ENCODE measurements at regions not wholly inside any gene's neighbourhood (a gene's known extent, or its start where the extent isn't known, plus 50 kb on each side); places are given as distances from the start of the nearest gene placed in this dataset.
"Not testable (repeated sequence)": the region's sequence is repeated elsewhere in the genome, so short reads cannot be mapped to it uniquely, and the experiment has no call there.

DNA sequence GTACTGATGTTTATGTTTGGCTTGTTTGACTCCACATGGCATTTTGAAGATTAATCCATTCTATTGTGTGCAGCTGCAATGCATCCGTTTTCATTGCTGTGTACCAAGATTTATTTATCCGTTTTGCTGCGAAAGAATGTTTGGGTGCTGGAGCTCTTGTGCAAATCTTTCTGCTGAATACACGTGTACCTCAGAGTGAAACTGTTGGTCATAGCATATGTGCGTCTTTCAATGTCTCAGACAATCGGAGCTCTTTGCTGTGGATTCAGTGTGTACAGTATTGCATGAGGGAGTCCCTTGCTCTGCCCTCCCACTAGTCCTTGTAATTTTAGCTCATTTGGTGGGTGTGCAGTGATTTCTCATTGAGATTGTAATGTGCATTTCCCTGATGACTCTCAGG, 545.4 kb downstream of the TBC1D22A start:
- H3K27ac ChIP-seq (ENCODE audit: low read depth in 2 of 2, low read length in 2 of 2) = no peak overlapping the region
- no peaks in the 10 kb centered on the region for H3K27me3 ChIP-seq (ENCODE audit: control insufficient read depth in 2 of 2, insufficient read depth in 2 of 2, low read length in 2 of 2)
- no peaks in the 10 kb centered on the region for H3K36me3 ChIP-seq (ENCODE audit: control insufficient read depth in 2 of 2, insufficient read depth in 2 of 2, low read length in 2 of 2)
- H3K4me3 ChIP-seq (ENCODE audit: low read length in 2 of 2) = no peak overlapping the region
- no peak overlapping the region for H3K9ac ChIP-seq (ENCODE audit: low read depth in 1 of 2, low read length in 2 of 2)
- H3K4me1 ChIP-seq (ENCODE audit: control insufficient read depth in 2 of 2, insufficient read depth in 2 of 2, low read length in 2 of 2) = no peaks in the 10 kb centered on the region
- no peaks in the 10 kb centered on the region for H3K9me3 ChIP-seq (ENCODE audit: control insufficient read depth in 2 of 2, low read length in 2 of 2)

DNA sequence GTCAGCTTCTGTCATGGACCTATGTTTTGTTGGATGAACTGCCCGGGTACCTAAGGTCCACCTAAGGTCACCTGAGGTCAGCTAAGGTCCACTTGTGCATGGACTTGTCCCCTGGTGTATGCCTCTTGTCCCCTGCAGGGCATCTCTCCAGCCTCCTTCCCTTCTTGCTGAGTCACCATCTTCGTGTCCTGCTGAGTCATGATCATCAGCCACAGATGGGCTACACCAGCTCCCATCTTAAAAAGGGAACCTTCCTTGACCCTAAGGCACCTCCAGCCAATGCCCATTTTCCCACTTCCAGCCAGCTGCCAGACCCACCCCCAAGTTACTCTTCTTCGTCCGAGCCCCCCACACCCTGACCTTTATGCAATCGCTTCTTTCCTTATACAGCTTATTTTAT, 544.9 kb downstream of the TBC1D22A start:
- Histone ChIP-seq H3K27me3 (ENCODE audit: control insufficient read depth in 2 of 2, insufficient read depth in 2 of 2, low read length in 2 of 2) (no peaks in the 10 kb centered on the region), H3K4me3 (ENCODE audit: low read length in 2 of 2) (no peak overlapping the region), H3K4me1 (ENCODE audit: control insufficient read depth in 2 of 2, insufficient read depth in 2 of 2, low read length in 2 of 2) (no peaks in the 10 kb centered on the region), H3K27ac (ENCODE audit: low read depth in 2 of 2, low read length in 2 of 2) (no peak overlapping the region), H3K9ac (ENCODE audit: low read depth in 1 of 2, low read length in 2 of 2) (no peak overlapping the region), H3K9me3 (ENCODE audit: control insufficient read depth in 2 of 2, low read length in 2 of 2) (no peaks in the 10 kb centered on the region), H3K36me3 (ENCODE audit: control insufficient read depth in 2 of 2, insufficient read depth in 2 of 2, low read length in 2 of 2) (no peaks in the 10 kb centered on the region)

DNA sequence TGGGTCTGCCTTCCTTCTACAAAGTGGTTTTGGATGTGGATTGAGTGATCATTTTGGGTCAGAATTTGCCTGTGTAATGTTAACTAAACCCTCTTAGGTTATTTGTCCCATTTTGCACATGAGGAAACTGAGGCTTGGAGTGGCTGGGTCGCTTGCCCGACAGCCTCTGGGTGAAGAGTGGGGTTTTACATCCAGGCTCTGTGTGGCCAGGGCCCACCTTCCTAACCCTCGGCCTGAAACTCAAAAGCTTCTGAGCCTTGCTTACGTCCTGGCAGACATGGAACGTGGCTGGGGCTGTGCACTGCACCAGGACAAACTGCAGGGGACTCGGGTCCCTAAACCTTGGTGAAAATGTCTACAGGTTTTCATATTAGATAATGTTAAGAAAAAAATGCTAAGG, 542.4 kb downstream of the TBC1D22A start:
- Histone ChIP-seq H3K27me3 (ENCODE audit: control insufficient read depth in 2 of 2, insufficient read depth in 2 of 2, low read length in 2 of 2) (no peaks in the 10 kb centered on the region), H3K36me3 (ENCODE audit: control insufficient read depth in 2 of 2, insufficient read depth in 2 of 2, low read length in 2 of 2) (no peaks in the 10 kb centered on the region), H3K9ac (ENCODE audit: low read depth in 1 of 2, low read length in 2 of 2) (no peak overlapping the region), H3K9me3 (ENCODE audit: control insufficient read depth in 2 of 2, low read length in 2 of 2) (no peaks in the 10 kb centered on the region), H3K4me1 (ENCODE audit: control insufficient read depth in 2 of 2, insufficient read depth in 2 of 2, low read length in 2 of 2) (no peaks in the 10 kb centered on the region), H3K4me3 (ENCODE audit: low read length in 2 of 2) (no peak overlapping the region), H3K27ac (ENCODE audit: low read depth in 2 of 2, low read length in 2 of 2) (no peak overlapping the region)

DNA sequence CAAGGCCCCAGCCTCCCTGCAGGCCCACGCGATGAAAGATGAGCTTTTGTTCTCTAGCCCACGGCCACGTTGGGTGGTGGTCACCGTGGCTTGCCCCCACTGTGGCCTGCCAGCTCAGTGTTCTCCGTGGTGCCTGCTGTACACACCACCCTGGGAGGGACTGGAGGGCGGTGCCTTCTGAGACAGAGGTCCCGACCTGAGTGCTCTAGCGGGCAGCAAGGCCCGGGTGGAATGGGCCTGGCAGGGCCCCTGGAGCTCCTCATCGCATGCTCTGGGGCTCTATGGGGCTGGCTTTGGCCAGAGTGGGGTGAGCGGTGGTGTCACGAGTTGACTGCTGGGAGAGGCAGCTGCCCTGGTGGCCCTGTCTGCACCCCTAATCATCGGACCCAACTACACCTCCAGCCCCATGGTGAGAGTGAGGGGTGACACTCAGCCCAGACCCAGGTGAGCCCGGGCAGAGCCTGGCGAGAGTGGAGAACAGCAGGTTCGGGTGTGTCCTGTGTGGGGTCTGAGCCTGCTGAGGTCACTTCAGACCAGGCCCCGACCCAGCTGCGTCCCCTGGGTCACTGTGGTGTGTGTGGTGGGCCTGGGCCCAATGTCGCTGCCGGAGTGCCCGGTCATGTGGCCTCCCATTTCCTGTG, 541.9 kb downstream of the TBC1D22A start:
- Histone ChIP-seq H3K27ac (ENCODE audit: low read depth in 2 of 2, low read length in 2 of 2) (no peak overlapping the region), H3K4me1 (ENCODE audit: control insufficient read depth in 2 of 2, insufficient read depth in 2 of 2, low read length in 2 of 2) (no peaks in the 10 kb centered on the region), H3K4me3 (ENCODE audit: low read length in 2 of 2) (no peak overlapping the region), H3K9me3 (ENCODE audit: control insufficient read depth in 2 of 2, low read length in 2 of 2) (no peaks in the 10 kb centered on the region), H3K27me3 (ENCODE audit: control insufficient read depth in 2 of 2, insufficient read depth in 2 of 2, low read length in 2 of 2) (no peaks in the 10 kb centered on the region), H3K9ac (ENCODE audit: low read depth in 1 of 2, low read length in 2 of 2) (no peak overlapping the region), H3K36me3 (ENCODE audit: control insufficient read depth in 2 of 2, insufficient read depth in 2 of 2, low read length in 2 of 2) (no peaks in the 10 kb centered on the region)

DNA sequence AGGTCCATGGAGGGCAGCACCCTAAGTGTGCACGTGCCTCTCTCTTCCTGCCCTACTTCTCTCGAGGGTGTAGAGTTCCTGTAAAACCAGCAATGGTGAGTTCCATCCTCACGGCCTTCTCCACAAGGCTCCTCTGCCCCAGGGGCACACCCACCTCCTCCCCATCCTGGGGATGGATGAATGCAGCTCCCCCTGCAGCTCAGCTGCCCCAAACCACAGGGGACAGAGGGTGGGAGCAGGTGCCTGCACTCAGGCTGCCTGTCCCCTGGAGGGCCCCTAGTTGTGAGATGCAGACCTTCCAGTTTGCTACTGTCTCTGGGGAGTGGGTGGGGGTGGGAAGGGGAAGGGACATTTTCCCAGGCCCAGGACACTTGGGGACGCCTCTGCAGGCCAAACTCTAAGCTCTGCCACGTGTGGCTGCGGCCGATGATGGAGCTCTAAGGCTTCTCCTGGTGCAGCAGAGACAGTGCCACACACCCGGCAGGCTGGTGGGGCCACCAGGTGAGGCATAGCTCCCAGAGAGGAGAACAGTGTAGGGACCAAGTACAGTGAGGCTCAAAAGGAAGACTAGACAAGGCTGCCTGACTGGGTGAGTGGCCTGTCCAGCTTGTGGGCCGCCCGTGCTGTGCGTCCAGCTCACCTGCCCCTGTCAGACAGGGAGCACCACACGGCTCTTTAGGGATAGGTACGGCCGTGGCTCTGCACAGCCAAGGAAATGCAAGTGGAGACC, 540.9 kb downstream of the TBC1D22A start:
- H3K9ac ChIP-seq (ENCODE audit: low read depth in 1 of 2, low read length in 2 of 2) = no peak overlapping the region
- H3K27ac ChIP-seq (ENCODE audit: low read depth in 2 of 2, low read length in 2 of 2) = no peak overlapping the region
- no peak overlapping the region for H3K4me3 ChIP-seq (ENCODE audit: low read length in 2 of 2)
- H3K9me3 ChIP-seq (ENCODE audit: control insufficient read depth in 2 of 2, low read length in 2 of 2) = no peaks in the 10 kb centered on the region
- no peaks in the 10 kb centered on the region for H3K4me1 ChIP-seq (ENCODE audit: control insufficient read depth in 2 of 2, insufficient read depth in 2 of 2, low read length in 2 of 2)
- H3K36me3 ChIP-seq (ENCODE audit: control insufficient read depth in 2 of 2, insufficient read depth in 2 of 2, low read length in 2 of 2) = no peaks in the 10 kb centered on the region
- H3K27me3 ChIP-seq (ENCODE audit: control insufficient read depth in 2 of 2, insufficient read depth in 2 of 2, low read length in 2 of 2) = no peaks in the 10 kb centered on the region

DNA sequence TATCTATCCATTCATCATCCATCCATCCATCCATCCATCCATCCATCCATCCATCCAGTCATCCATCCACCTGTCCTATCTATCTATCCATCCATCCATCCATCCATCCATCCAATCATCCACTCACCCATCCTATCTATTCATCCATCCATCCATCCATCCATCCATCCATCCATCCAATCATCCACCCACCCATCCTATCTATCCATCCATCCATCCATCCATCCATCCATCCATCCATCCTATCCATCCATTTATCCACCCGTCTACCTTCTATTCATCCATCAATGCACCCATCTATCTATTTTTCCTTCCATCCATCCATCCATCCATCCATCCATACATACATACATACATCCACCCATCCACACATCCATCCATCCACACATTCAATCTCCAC, 540.1 kb downstream of the TBC1D22A start:
- H3K27ac ChIP-seq (ENCODE audit: low read depth in 2 of 2, low read length in 2 of 2); H3K9ac ChIP-seq (ENCODE audit: low read depth in 1 of 2, low read length in 2 of 2); H3K4me3 ChIP-seq (ENCODE audit: low read length in 2 of 2); H3K9me3 ChIP-seq (ENCODE audit: control insufficient read depth in 2 of 2, low read length in 2 of 2); H3K4me1 ChIP-seq (ENCODE audit: control insufficient read depth in 2 of 2, insufficient read depth in 2 of 2, low read length in 2 of 2); H3K27me3 ChIP-seq (ENCODE audit: control insufficient read depth in 2 of 2, insufficient read depth in 2 of 2, low read length in 2 of 2); H3K36me3 ChIP-seq (ENCODE audit: control insufficient read depth in 2 of 2, insufficient read depth in 2 of 2, low read length in 2 of 2): not testable (repeated sequence)

DNA sequence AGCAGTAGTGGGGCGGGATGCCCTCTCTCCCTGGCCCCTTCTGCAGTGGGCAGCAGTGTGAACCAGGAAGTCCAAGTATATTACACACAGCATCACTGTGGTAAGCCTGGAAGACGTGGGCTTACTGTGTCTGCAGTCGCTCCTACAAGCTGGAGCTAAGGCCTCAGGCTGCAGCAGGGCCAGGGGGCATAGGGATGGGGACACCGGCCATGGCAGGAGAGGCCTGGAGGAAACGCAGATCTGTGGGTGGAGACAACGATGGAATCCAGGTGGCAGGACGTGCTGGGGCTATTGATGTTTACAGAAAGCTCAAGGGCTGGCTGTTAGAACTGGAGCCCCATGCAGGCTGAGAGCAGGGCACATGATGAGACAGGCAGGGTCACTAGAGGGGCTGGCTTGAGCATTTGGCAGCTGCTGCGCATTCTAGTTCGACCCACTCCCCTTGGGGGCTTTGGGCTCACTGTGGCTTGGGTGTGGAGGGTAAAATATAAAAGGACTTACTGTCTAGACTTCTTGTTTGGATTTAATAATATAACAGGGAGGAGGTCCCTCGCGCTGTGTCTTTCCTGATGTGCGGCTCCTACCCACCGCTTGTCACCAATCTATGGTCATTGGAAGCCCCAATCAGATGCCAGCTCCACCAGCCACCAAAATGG, 539.5 kb downstream of the TBC1D22A start:
- Histone ChIP-seq H3K27me3 (ENCODE audit: control insufficient read depth in 2 of 2, insufficient read depth in 2 of 2, low read length in 2 of 2) (no peaks in the 10 kb centered on the region), H3K36me3 (ENCODE audit: control insufficient read depth in 2 of 2, insufficient read depth in 2 of 2, low read length in 2 of 2) (no peaks in the 10 kb centered on the region), H3K9me3 (ENCODE audit: control insufficient read depth in 2 of 2, low read length in 2 of 2) (no peaks in the 10 kb centered on the region), H3K27ac (ENCODE audit: low read depth in 2 of 2, low read length in 2 of 2) (no peak overlapping the region), H3K4me3 (ENCODE audit: low read length in 2 of 2) (no peak overlapping the region), H3K9ac (ENCODE audit: low read depth in 1 of 2, low read length in 2 of 2) (no peak overlapping the region), H3K4me1 (ENCODE audit: control insufficient read depth in 2 of 2, insufficient read depth in 2 of 2, low read length in 2 of 2) (no peaks in the 10 kb centered on the region)

DNA sequence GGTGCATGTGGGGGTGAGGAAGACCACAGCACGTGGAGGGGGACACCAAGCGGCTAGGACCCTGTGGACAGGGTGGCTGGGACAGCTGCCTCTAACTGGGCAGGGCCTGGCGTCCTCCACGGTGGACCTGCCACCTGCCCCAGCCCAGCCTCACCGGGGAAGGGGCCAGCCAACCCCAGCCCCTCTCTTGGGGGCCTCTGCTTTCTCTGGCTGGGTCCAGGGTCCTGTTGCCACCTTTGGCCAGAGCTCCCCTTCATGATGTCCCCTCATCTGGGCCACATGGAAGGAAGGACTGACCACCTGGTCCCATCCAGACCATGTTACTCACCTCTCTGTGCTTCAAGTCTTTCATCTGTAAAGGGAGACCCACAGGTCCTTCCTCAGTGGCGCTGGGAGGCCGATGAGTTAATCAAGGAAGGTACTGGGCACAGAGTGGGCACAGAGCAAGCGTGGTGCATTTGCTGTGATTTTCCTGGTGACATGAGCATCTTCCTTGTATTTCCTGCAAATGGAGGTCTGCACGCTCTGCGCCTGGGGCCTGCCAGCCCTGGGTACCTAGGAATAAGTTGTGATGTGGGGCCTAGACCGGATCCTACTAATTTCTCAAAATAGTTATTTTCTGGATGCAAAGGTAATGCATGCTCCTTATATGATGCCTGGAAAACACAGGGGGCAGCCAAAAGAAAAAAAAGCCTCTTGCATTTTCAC, 538.4 kb downstream of the TBC1D22A start:
- Histone ChIP-seq H3K27me3 (ENCODE audit: control insufficient read depth in 2 of 2, insufficient read depth in 2 of 2, low read length in 2 of 2) (no peaks in the 10 kb centered on the region), H3K4me1 (ENCODE audit: control insufficient read depth in 2 of 2, insufficient read depth in 2 of 2, low read length in 2 of 2) (no peaks in the 10 kb centered on the region), H3K9me3 (ENCODE audit: control insufficient read depth in 2 of 2, low read length in 2 of 2) (no peaks in the 10 kb centered on the region), H3K27ac (ENCODE audit: low read depth in 2 of 2, low read length in 2 of 2) (no peak overlapping the region), H3K4me3 (ENCODE audit: low read length in 2 of 2) (no peak overlapping the region), H3K9ac (ENCODE audit: low read depth in 1 of 2, low read length in 2 of 2) (no peak overlapping the region), H3K36me3 (ENCODE audit: control insufficient read depth in 2 of 2, insufficient read depth in 2 of 2, low read length in 2 of 2) (no peaks in the 10 kb centered on the region)

DNA sequence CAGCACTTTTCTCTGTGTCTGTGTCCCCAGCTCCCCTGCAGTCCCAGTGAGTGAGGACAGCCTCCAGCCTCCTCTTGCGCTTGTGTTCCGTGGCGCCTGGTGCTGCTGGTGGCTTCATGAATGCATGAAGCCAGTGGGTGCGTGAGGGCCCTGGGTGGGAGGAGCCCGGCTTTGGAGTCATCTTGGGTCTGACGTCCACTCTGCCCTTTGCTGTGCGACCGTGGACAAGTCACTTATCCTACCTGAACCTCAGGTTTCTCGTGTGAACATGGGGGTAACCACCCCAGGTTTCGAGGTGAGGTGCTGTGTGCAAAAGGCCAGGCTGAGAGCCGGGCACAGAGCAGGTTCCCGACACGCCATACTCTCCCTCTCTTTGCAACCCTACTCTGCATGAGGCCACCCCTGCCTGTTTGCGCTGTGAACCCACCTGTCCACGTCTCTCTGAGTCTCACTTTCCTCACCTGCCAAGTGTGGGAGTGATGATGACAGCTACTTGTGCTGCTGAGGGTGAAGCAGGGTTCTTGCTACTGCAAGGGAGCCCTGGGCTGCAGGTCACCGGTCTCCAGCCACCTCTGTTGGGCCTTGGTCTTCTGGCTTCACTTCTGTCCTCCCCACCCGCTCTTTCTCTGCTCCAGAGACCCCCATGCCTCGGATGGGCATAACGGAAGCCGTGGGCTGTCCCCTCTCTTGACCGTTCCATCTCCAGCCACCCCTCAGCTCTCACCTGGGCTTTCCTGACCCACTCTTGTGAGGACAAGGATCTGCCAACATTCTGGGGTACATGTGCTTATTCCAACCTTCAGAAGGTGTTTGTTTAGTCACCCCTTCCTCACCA, 537.6 kb downstream of the TBC1D22A start:
- Histone ChIP-seq H3K36me3 (ENCODE audit: control insufficient read depth in 2 of 2, insufficient read depth in 2 of 2, low read length in 2 of 2) (no peaks in the 10 kb centered on the region), H3K27me3 (ENCODE audit: control insufficient read depth in 2 of 2, insufficient read depth in 2 of 2, low read length in 2 of 2) (no peaks in the 10 kb centered on the region), H3K9me3 (ENCODE audit: control insufficient read depth in 2 of 2, low read length in 2 of 2) (no peaks in the 10 kb centered on the region), H3K27ac (ENCODE audit: low read depth in 2 of 2, low read length in 2 of 2) (no peak overlapping the region), H3K4me1 (ENCODE audit: control insufficient read depth in 2 of 2, insufficient read depth in 2 of 2, low read length in 2 of 2) (no peaks in the 10 kb centered on the region), H3K4me3 (ENCODE audit: low read length in 2 of 2) (no peak overlapping the region), H3K9ac (ENCODE audit: low read depth in 1 of 2, low read length in 2 of 2) (no peak overlapping the region)
